Upper lobe of left lung (tissue), 6 donors: ENCODE measurements at regions not wholly inside any gene's neighbourhood (a gene's known extent, or its start where the extent isn't known, plus 50 kb on each side); places are given as distances from the start of the nearest gene placed in this dataset.
"Not testable (repeated sequence)": the region's sequence is repeated elsewhere in the genome, so short reads cannot be mapped to it uniquely, and the experiment has no call there.

ENCODE experiments used
- ATAC-seq, 2 donors: fragments of 200-7000 bp; cut with Tn5 transposase; one replicate each; pipeline ENCODE4 v1.9.1; 2022; ENCODE audit warnings: mild to moderate bottlenecking in 2 of 2, moderate library complexity in 2 of 2; ENCODE audit not compliant: low FRiP score in 2 of 2
- DNase-seq, 2 donors: peaks; one replicate each; pipeline ENCODE4 v3.0.0-alpha.2; 2019 to 2020
- H3K27ac ChIP-seq, 4 donors: fragments of 200-600 bp; sonication (generic); one replicate each; pipeline ENCODE4 v1.5.1; 2016 to 2019
- H3K27me3 ChIP-seq, 4 donors: fragments of 200-600 bp; sonication (generic); one replicate each; pipeline ENCODE4 v1.5.1; 2017 to 2019
- H3K36me3 ChIP-seq, 4 donors: fragments of 200-600 bp; sonication (generic); one replicate each; pipeline ENCODE4 v1.5.1; 2016 to 2019
- H3K4me1 ChIP-seq, 4 donors: fragments of 200-600 bp; sonication (generic); one replicate each; pipeline ENCODE4 v1.5.1; 2018 to 2019
- H3K4me3 ChIP-seq, 4 donors: fragments of 200-600 bp; sonication (generic); one replicate each; pipeline ENCODE4 v1.5.1; 2017 to 2019; ENCODE audit warnings: mild to moderate bottlenecking in 2 of 4, moderate library complexity in 1 of 4
- H3K9me3 ChIP-seq, 4 donors: fragments of 200-600 bp; sonication (generic); one replicate each; pipeline ENCODE4 v1.5.1; 2018 to 2019
- CTCF ChIP-seq, 6 experiments: fragments of 450-650 bp in 4 of 6; fragments of 200-600 bp in 2 of 6; sonication (generic) in 2 of 6; IDR thresholded peaks; one replicate each; pipeline ENCODE4 v1.5.1; 2016 to 2019; ENCODE audit warnings: antibody characterized with exemption in 6 of 6
- WGBS, 2 donors: methylation state at CpG; one replicate each; pipeline ENCODE4 v1.1.5; 2017 to 2018; 5-methylcytosine and 5-hydroxymethylcytosine counted together
- donor health status: DM: no; HTN: no; CAD: no; lungs with moderate emphysema.
- donor health status: DM: no; HTN: yes; CAD: no; lungs with severe emphysema.

GRCh38 chr14:105669646-105670045, 143.3 kb downstream of the TMEM121 start:
- not testable (repeated sequence) for H3K9me3 ChIP-seq, ATAC-seq, H3K4me1 ChIP-seq, H3K36me3 ChIP-seq, H3K4me3 ChIP-seq, H3K27me3 ChIP-seq, H3K27ac ChIP-seq
- 0 to 92% methylated on average over 1 to 15 of the region's 16 CpGs for WGBS, 2 donors
- peak in 1 of 2 donors; percentile 73 for DNase-seq

- not testable (repeated sequence) for H3K4me3 ChIP-seq, H3K4me1 ChIP-seq, H3K9me3 ChIP-seq, H3K27ac ChIP-seq, H3K36me3 ChIP-seq, H3K27me3 ChIP-seq
- ATAC-seq (peak in 1 of 2 donors; percentile 43), DNase-seq (peak in 1 of 2 donors; percentile 71)
- WGBS, 2 donors: 91 to 97% methylated on average over 10 to 15 of the region's 55 CpGs
Measured at GRCh38 chr14:105672450-105673200, 146.2 kb downstream of the TMEM121 start.

GRCh38 chr14:105675433-105675832, 149.1 kb downstream of the TMEM121 start:
- DNase-seq, H3K4me1 ChIP-seq, H3K36me3 ChIP-seq, ATAC-seq, H3K9me3 ChIP-seq, H3K4me3 ChIP-seq, H3K27ac ChIP-seq, H3K27me3 ChIP-seq: not testable (repeated sequence)
- WGBS, 2 donors: 71 to 83% methylated on average over 4 to 12 of the region's 14 CpGs

- ATAC-seq: not testable (repeated sequence)
Measured at GRCh38 chr14:105675905-105676670, 149.7 kb downstream of the TMEM121 start.

GRCh38 chr14:105678057-105678456, 151.7 kb downstream of the TMEM121 start:
- not testable (repeated sequence) for H3K36me3 ChIP-seq, H3K4me1 ChIP-seq, H3K27ac ChIP-seq, H3K27me3 ChIP-seq, ATAC-seq, H3K9me3 ChIP-seq, H3K4me3 ChIP-seq
- DNase-seq: peak in 1 of 2 donors; percentile 61
- 88 to 90% methylated on average over 20 to 21 of the region's 21 CpGs for WGBS, 2 donors

More at GRCh38 chr14:105675905-105676670, 149.7 kb downstream of the TMEM121 start:
- not testable (repeated sequence) for H3K4me1 ChIP-seq, H3K36me3 ChIP-seq, H3K27ac ChIP-seq, H3K4me3 ChIP-seq, H3K27me3 ChIP-seq, DNase-seq, H3K9me3 ChIP-seq
- 80 to 83% methylated on average over 13 of the region's 13 CpGs for WGBS, 2 donors

- no CpG with 5 or more reads among the region's 54 CpGs for WGBS, 2 donors
- not testable (repeated sequence) for H3K36me3 ChIP-seq, H3K27ac ChIP-seq, H3K27me3 ChIP-seq, H3K4me3 ChIP-seq, H3K4me1 ChIP-seq, H3K9me3 ChIP-seq
- ATAC-seq (peak in 1 of 2 donors; percentile 56), DNase-seq (peak in 1 of 2 donors; percentile 60)
Measured at GRCh38 chr14:105678996-105679958, 152.9 kb downstream of the TMEM121 start.

- H3K4me1 ChIP-seq: not testable (repeated sequence)
- WGBS, 2 donors: 20% methylated on average over 2 of the region's 51 CpGs; no CpG with 5 or more reads in 1 of the 2 donors
Measured at GRCh38 chr14:105679959-105680735, 153.8 kb downstream of the TMEM121 start.

GRCh38 chr14:105680736-105681098, 154.3 kb downstream of the TMEM121 start:
- not testable (repeated sequence) for H3K9me3 ChIP-seq, DNase-seq, H3K4me1 ChIP-seq, H3K27me3 ChIP-seq, H3K36me3 ChIP-seq, H3K4me3 ChIP-seq, H3K27ac ChIP-seq
- peak; percentile 3 for ATAC-seq
- 67% methylated on average over 1 of the region's 14 CpGs; no CpG with 5 or more reads in 1 of the 2 donors for WGBS, 2 donors

More at GRCh38 chr14:105679959-105680735, 153.8 kb downstream of the TMEM121 start:
- H3K9me3 ChIP-seq, H3K4me3 ChIP-seq, H3K27me3 ChIP-seq, H3K27ac ChIP-seq, H3K36me3 ChIP-seq: not testable (repeated sequence)
- peak in 1 of 6 experiments; percentile 9 for TF ChIP-seq CTCF (IDR thresholded peaks at IDR 0.05)
- DNase-seq (peak in 1 of 2 donors; percentile 81), ATAC-seq (peak; percentile 50 to 90)

GRCh38 chr14:105681606-105682185, 155.3 kb downstream of the TMEM121 start:
- H3K4me3 ChIP-seq, DNase-seq, ATAC-seq, H3K36me3 ChIP-seq, H3K9me3 ChIP-seq, H3K27me3 ChIP-seq, H3K27ac ChIP-seq, H3K4me1 ChIP-seq: not testable (repeated sequence)
- WGBS, 2 donors: 39 to 65% methylated on average over 15 to 16 of the region's 26 CpGs

- DNase-seq: peak in 1 of 2 donors; percentile 52
- H3K27me3 ChIP-seq, H3K27ac ChIP-seq, ATAC-seq, H3K9me3 ChIP-seq, H3K36me3 ChIP-seq, H3K4me3 ChIP-seq, H3K4me1 ChIP-seq: not testable (repeated sequence)
- WGBS, 2 donors: no CpG with 5 or more reads among the region's 15 CpGs
Measured at GRCh38 chr14:105682442-105682841, 156.1 kb downstream of the TMEM121 start.
